NCI-H748 treated with DMSO at 0.1 percent for 48 hours (cell line): ENCODE measurements at regions not wholly inside any gene's neighbourhood (a gene's known extent, or its start where the extent isn't known, plus 50 kb on each side); places are given as distances from the start of the nearest gene placed in this dataset.
"Not testable (repeated sequence)": the region's sequence is repeated elsewhere in the genome, so short reads cannot be mapped to it uniquely, and the experiment has no call there.

Source experiments
- DNase-seq: peaks from one replicate; lab custom pipeline; 2025; lab: John Stamatoyannopoulos, UW

GRCh38 chr1:70751676-70752287 is 295.8 kb downstream of the PTGER3 start:
- not testable (repeated sequence) for DNase-seq

GRCh38 chr1:70754701-70755100 is 292.9 kb downstream of the PTGER3 start:
- no peak for DNase-seq

- no peak for DNase-seq
Observed at GRCh38 chr1:70760154-70760553, 287.5 kb downstream of the PTGER3 start.

- DNase-seq: no peak
Observed at GRCh38 chr1:70762386-70762785, 285.2 kb downstream of the PTGER3 start.

GRCh38 chr1:70764747-70765146 is 282.9 kb downstream of the PTGER3 start:
- DNase-seq: no peak

- no peak for DNase-seq
Observed at GRCh38 chr1:70767377-70767776, 280.2 kb downstream of the PTGER3 start.

GRCh38 chr1:70768216-70768615 is 279.4 kb downstream of the PTGER3 start:
- DNase-seq: no peak

- no peak for DNase-seq
Observed at GRCh38 chr1:70778056-70778762, 269.4 kb downstream of the PTGER3 start.

GRCh38 chr1:70778934-70779333 is 268.7 kb downstream of the PTGER3 start:
- no peak for DNase-seq

- DNase-seq: no peak
Observed at GRCh38 chr1:70779571-70779970, 268.0 kb downstream of the PTGER3 start.

GRCh38 chr1:70785287-70785686 is 262.3 kb downstream of the PTGER3 start:
- no peak for DNase-seq

GRCh38 chr1:70790232-70790923 is 257.2 kb downstream of the PTGER3 start:
- DNase-seq: no peak

- not testable (repeated sequence) for DNase-seq
Observed at GRCh38 chr1:70795064-70795463, 252.6 kb downstream of the PTGER3 start.

- DNase-seq: not testable (repeated sequence)
Observed at GRCh38 chr1:70796298-70796697, 251.3 kb downstream of the PTGER3 start.

- DNase-seq: not testable (repeated sequence)
Observed at GRCh38 chr1:70802625-70803024, 245.0 kb downstream of the PTGER3 start.

GRCh38 chr1:70805641-70806040 is 242.0 kb downstream of the PTGER3 start:
- no peak for DNase-seq

- DNase-seq: no peak
Observed at GRCh38 chr1:70807088-70807664, 240.4 kb downstream of the PTGER3 start.

- DNase-seq: no peak
Observed at GRCh38 chr1:70809069-70809468, 238.5 kb downstream of the PTGER3 start.

GRCh38 chr1:70811815-70812214 is 235.8 kb downstream of the PTGER3 start:
- DNase-seq: no peak

GRCh38 chr1:70812442-70813109 is 235.0 kb downstream of the PTGER3 start:
- no peak for DNase-seq

GRCh38 chr1:70818401-70818800 is 229.2 kb downstream of the PTGER3 start:
- no peak for DNase-seq

GRCh38 chr1:70819231-70819630 is 228.4 kb downstream of the PTGER3 start:
- no peak for DNase-seq
